B cell (primary cell): ENCODE measurements at regions not wholly inside any gene's neighbourhood (a gene's known extent, or its start where the extent isn't known, plus 50 kb on each side); places are given as distances from the start of the nearest gene placed in this dataset.

Experiments
- ATAC-seq: fragments of 200-7000 bp; cut with Tn5 transposase; one replicate; pipeline ENCODE4 v1.10.0; 2021; ENCODE audit warnings: low read depth, mild to moderate bottlenecking, moderate number of reproducible peaks, moderate library complexity
- CTCF ChIA-PET: fragments of 350-600 bp; sonication (Branson Sonifier 250); formaldehyde crosslinking; loops from one replicate; lab custom pipeline; 2021; ENCODE audit warnings: antibody characterized with exemption, inconsistent platforms; lab: Charles Lee
- POLR2A ChIA-PET: fragments of 350-600 bp; sonication (Branson Sonifier 250); formaldehyde crosslinking; loops from one replicate; lab custom pipeline; 2021; ENCODE audit warnings: antibody characterized with exemption; lab: Charles Lee
- DNase-seq: peaks from one replicate; pipeline ENCODE4 v3.0.0; 2013
- H2AFZ ChIP-seq: 2 replicates; pipeline ENCODE4 v1.6.1; 2012; ENCODE audit warnings: mild to moderate bottlenecking, low read depth, low read length; ENCODE audit not compliant: insufficient read depth, poor library complexity, severe bottlenecking
- H3K27ac ChIP-seq, 2 donors: 1 replicate in 1 of 2; 2 replicates in 1 of 2; pipeline ENCODE4 v1.5.1; 2012 to 2013; ENCODE audit warnings: low read length in 2 of 2, mild to moderate bottlenecking in 2 of 2, moderate library complexity in 1 of 2
- H3K27me3 ChIP-seq, 4 experiments: fragments of 200-600 bp in 1 of 4; sonication (generic) in 1 of 4; replicated peaks in 1 of 4; 1 replicate in 2 of 4; 2 replicates in 2 of 4; pipeline versions ENCODE4 v1.6.1 to v1.7.0; 2013 to 2016; ENCODE audit warnings: low read length in 3 of 4, mild to moderate bottlenecking in 2 of 4, mixed read lengths in 1 of 4, moderate library complexity in 1 of 4; ENCODE audit not compliant: insufficient read depth in 4 of 4, control insufficient read depth in 3 of 4; ENCODE audit errors: control extremely low read depth in 1 of 4
- H3K36me3 ChIP-seq, 2 experiments: replicated peaks in 1 of 2; 1 replicate in 1 of 2; 2 replicates in 1 of 2; pipeline versions ENCODE4 v1.6.1 to v1.7.1; 2013; ENCODE audit warnings: low read length in 1 of 2; ENCODE audit not compliant: insufficient read depth in 2 of 2, control insufficient read depth in 1 of 2; ENCODE audit errors: control extremely low read depth in 1 of 2, extremely low read depth in 1 of 2
- H3K4me1 ChIP-seq, 2 donors: fragments of 200-600 bp in 1 of 2; sonication (generic) in 1 of 2; 1 replicate in 1 of 2; 2 replicates in 1 of 2; pipeline versions ENCODE4 v1.5.1 to v1.6.1; 2013 to 2017; ENCODE audit warnings: low read length in 2 of 2; ENCODE audit not compliant: control insufficient read depth in 2 of 2, insufficient read depth in 2 of 2
- H3K4me2 ChIP-seq: replicated peaks from 2 replicates; pipeline ENCODE3; 2012; ENCODE audit warnings: mild to moderate bottlenecking, low read depth, low read length; ENCODE audit not compliant: poor library complexity, severe bottlenecking
- H3K4me3 ChIP-seq, 5 experiments: fragments of 200-600 bp in 1 of 5; sonication (generic) in 1 of 5; 1 replicate in 3 of 5; 2 replicates in 2 of 5; pipeline versions ENCODE4 v1.5.1 to v1.7.0; 2011 to 2016; ENCODE audit warnings: low read length in 4 of 5, mild to moderate bottlenecking in 4 of 5, low read depth in 2 of 5, control low read depth in 1 of 5, moderate library complexity in 1 of 5; ENCODE audit not compliant: insufficient read depth in 1 of 5; ENCODE audit errors: control extremely low read depth in 1 of 5, extremely low read depth in 1 of 5
- H3K79me2 ChIP-seq: fragments of 200-600 bp; sonication (generic); one replicate; pipeline ENCODE4 v1.6.0; 2016; ENCODE audit warnings: low read length; ENCODE audit not compliant: control insufficient read depth, insufficient read depth
- H3K9ac ChIP-seq: fragments of 200-600 bp; sonication (generic); 2 replicates; pipeline ENCODE4 v1.6.1; 2017; ENCODE audit warnings: mild to moderate bottlenecking, low read length, moderate library complexity
- H3K9me3 ChIP-seq, 3 donors: one replicate each; pipeline versions ENCODE4 v1.6.1 to v1.7.1; 2013; ENCODE audit warnings: low read length in 2 of 3; ENCODE audit not compliant: control insufficient read depth in 2 of 3, insufficient read depth in 1 of 3; ENCODE audit errors: control extremely low read depth in 1 of 3
- H4K20me1 ChIP-seq: 2 replicates; pipeline ENCODE4 v1.6.0; 2012; ENCODE audit warnings: mild to moderate bottlenecking, low read length; ENCODE audit not compliant: insufficient read depth, control insufficient read depth, poor library complexity, severe bottlenecking
- H3K27ac Mint-ChIP-seq: one replicate; pipeline ENCODE4 v1.8.0; 2021; ENCODE audit warnings: mixed read lengths
- H3K27me3 Mint-ChIP-seq: one replicate; pipeline ENCODE4 v1.8.0; 2021; ENCODE audit warnings: mixed read lengths
- H3K4me1 Mint-ChIP-seq: one replicate; pipeline ENCODE4 v1.8.0; 2021; ENCODE audit warnings: mixed read lengths
- H3K4me3 Mint-ChIP-seq: one replicate; pipeline ENCODE4 v1.8.0; 2021; ENCODE audit warnings: mixed read lengths
- H3K9me3 Mint-ChIP-seq: one replicate; pipeline ENCODE4 v1.8.0; 2022; ENCODE audit warnings: mixed read lengths; ENCODE audit not compliant: insufficient read depth
- EZH2 ChIP-seq: IDR thresholded peaks from 2 replicates; pipeline ENCODE4 v1.6.1; 2012; ENCODE audit warnings: borderline replicate concordance, low read depth, mild to moderate bottlenecking, moderate library complexity, low read length; ENCODE audit not compliant: insufficient read depth, poor library complexity, severe bottlenecking
- whole genome bisulfite sequencing: methylation state at CpG from one replicate; pipeline ENCODE4 v1.1.5; 2013; ENCODE audit warnings: missing lambda C conversion rate; ENCODE audit not compliant: insufficient coverage; 5-methylcytosine and 5-hydroxymethylcytosine counted together
- intact Hi-C: fragments of 100-400 bp; cut with micrococcal nuclease; formaldehyde crosslinking; loops from one replicate; pipeline ENCODE4 v1.10.0; 2022
- TF ChIP-seq, protein P1 (sequence below): fragments of 200-600 bp; IDR thresholded peaks from one replicate; pipeline ENCODE4 v1.8.0; 2022; ENCODE audit warnings: antibody characterized with exemption, mild to moderate bottlenecking

- ChIA-PET CTCF (interaction anchor here (1.0 kb wide), 1 partner anchor 212 kb away, joined by 4 read pairs; no protein-coding TSS in a partner anchor), POLR2A (no interaction called here)
- Histone ChIP-seq H3K27me3 (peaks cover 0 to 4% (median 0%) of the 10 kb centered on the region in 4 experiments), H2AFZ (no peak overlapping the region), H3K27ac (no peak overlapping the region), H3K4me3 (no peak overlapping the region), H3K79me2 (no peaks in the 10 kb centered on the region), H3K4me1 (no peaks in the 10 kb centered on the region), H3K36me3 (no peaks in the 10 kb centered on the region), H3K9me3 (no peaks in the 10 kb centered on the region), H4K20me1 (no peaks in the 10 kb centered on the region), H3K4me2 (no peak overlapping the region), H3K9ac (no peak overlapping the region)
- no peaks in the 10 kb centered on the region for H3K4me1 Mint-ChIP-seq
- WGBS: 83% methylated on average over 1 of the region's 2 CpGs
- H3K27me3 Mint-ChIP-seq: peaks cover 19% of the 10 kb centered on the region
- H3K27ac Mint-ChIP-seq: no peak overlapping the region
- H3K9me3 Mint-ChIP-seq: no peaks in the 10 kb centered on the region
- H3K4me3 Mint-ChIP-seq: no peak overlapping the region
- TF ChIP-seq EZH2: no peak
- TF ChIP-seq, protein P1, sequence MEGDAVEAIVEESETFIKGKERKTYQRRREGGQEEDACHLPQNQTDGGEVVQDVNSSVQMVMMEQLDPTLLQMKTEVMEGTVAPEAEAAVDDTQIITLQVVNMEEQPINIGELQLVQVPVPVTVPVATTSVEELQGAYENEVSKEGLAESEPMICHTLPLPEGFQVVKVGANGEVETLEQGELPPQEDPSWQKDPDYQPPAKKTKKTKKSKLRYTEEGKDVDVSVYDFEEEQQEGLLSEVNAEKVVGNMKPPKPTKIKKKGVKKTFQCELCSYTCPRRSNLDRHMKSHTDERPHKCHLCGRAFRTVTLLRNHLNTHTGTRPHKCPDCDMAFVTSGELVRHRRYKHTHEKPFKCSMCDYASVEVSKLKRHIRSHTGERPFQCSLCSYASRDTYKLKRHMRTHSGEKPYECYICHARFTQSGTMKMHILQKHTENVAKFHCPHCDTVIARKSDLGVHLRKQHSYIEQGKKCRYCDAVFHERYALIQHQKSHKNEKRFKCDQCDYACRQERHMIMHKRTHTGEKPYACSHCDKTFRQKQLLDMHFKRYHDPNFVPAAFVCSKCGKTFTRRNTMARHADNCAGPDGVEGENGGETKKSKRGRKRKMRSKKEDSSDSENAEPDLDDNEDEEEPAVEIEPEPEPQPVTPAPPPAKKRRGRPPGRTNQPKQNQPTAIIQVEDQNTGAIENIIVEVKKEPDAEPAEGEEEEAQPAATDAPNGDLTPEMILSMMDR: no peak
- ATAC-seq (no peak), DNase-seq (no peak)
- intact Hi-C loops: no loop called here
Observed at GRCh38 chr5:72607381-72607780, 100.2 kb upstream of the ZNF366 start.

- intact Hi-C loops: no loop called here
- Mint-ChIP-seq H3K9me3 (no peaks in the 10 kb centered on the region), H3K27ac (no peak overlapping the region), H3K27me3 (peaks cover 19% of the 10 kb centered on the region), H3K4me3 (no peak overlapping the region), H3K4me1 (no peaks in the 10 kb centered on the region)
- H3K27ac ChIP-seq: no peak overlapping the region
- H3K9ac ChIP-seq: no peak overlapping the region
- ChIA-PET POLR2A (no interaction called here), CTCF (interaction anchor here (1.0 kb wide), 1 partner anchor 212 kb away, joined by 4 read pairs; no protein-coding TSS in a partner anchor)
- WGBS: 95% methylated on average over 2 of the region's 5 CpGs
- ATAC-seq (no peak), DNase-seq (no peak)
- TF ChIP-seq, protein P1: no peak
- no peak for TF ChIP-seq EZH2
- H3K4me3 ChIP-seq: no peak overlapping the region
- H3K4me2 ChIP-seq: no peak overlapping the region
- peaks cover 0 to 4% (median 0%) of the 10 kb centered on the region in 4 experiments for H3K27me3 ChIP-seq
- H3K4me1 ChIP-seq: no peaks in the 10 kb centered on the region
- H3K9me3 ChIP-seq: no peaks in the 10 kb centered on the region
- H2AFZ ChIP-seq: no peak overlapping the region
- H4K20me1 ChIP-seq: no peaks in the 10 kb centered on the region
- no peaks in the 10 kb centered on the region for H3K36me3 ChIP-seq
- H3K79me2 ChIP-seq: no peaks in the 10 kb centered on the region
Observed at GRCh38 chr5:72606525-72606924, 99.3 kb upstream of the ZNF366 start.
